A673 (cell line): ENCODE measurements at regions not wholly inside any gene's neighbourhood (a gene's known extent, or its start where the extent isn't known, plus 50 kb on each side); places are given as distances from the start of the nearest gene placed in this dataset.
"Not testable (repeated sequence)": the region's sequence is repeated elsewhere in the genome, so short reads cannot be mapped to it uniquely, and the experiment has no call there.

Source experiments
- EZH2 ChIP-seq: fragments of 200-600 bp; sonication (generic); IDR thresholded peaks from 2 replicates; pipeline ENCODE4 v1.6.1; 2017; ENCODE audit warnings: borderline replicate concordance, low read depth, mild to moderate bottlenecking, mixed read lengths, antibody characterized with exemption, low read length; ENCODE audit not compliant: poor library complexity, severe bottlenecking
- TF ChIP-seq, protein P1 (sequence below): fragments of 300-800, 200-600 bp; sonication (generic); conservative IDR thresholded peaks from 2 replicates; pipeline ENCODE4 v1.5.1; 2017; ENCODE audit warnings: low read depth, mild to moderate bottlenecking, antibody characterized with exemption, low read length, moderate library complexity, mixed read lengths

- TF ChIP-seq, protein P1, sequence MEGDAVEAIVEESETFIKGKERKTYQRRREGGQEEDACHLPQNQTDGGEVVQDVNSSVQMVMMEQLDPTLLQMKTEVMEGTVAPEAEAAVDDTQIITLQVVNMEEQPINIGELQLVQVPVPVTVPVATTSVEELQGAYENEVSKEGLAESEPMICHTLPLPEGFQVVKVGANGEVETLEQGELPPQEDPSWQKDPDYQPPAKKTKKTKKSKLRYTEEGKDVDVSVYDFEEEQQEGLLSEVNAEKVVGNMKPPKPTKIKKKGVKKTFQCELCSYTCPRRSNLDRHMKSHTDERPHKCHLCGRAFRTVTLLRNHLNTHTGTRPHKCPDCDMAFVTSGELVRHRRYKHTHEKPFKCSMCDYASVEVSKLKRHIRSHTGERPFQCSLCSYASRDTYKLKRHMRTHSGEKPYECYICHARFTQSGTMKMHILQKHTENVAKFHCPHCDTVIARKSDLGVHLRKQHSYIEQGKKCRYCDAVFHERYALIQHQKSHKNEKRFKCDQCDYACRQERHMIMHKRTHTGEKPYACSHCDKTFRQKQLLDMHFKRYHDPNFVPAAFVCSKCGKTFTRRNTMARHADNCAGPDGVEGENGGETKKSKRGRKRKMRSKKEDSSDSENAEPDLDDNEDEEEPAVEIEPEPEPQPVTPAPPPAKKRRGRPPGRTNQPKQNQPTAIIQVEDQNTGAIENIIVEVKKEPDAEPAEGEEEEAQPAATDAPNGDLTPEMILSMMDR = not testable (repeated sequence)
- TF ChIP-seq EZH2 = not testable (repeated sequence)
Observed at GRCh38 chr15:24259106-24259505, 416.5 kb upstream of the NPAP1 start.
